ENCODE measurements at regions not wholly inside any gene's neighbourhood (a gene's known extent, or its start where the extent isn't known, plus 50 kb on each side); places are given as distances from the start of the nearest gene placed in this dataset.

DNA sequence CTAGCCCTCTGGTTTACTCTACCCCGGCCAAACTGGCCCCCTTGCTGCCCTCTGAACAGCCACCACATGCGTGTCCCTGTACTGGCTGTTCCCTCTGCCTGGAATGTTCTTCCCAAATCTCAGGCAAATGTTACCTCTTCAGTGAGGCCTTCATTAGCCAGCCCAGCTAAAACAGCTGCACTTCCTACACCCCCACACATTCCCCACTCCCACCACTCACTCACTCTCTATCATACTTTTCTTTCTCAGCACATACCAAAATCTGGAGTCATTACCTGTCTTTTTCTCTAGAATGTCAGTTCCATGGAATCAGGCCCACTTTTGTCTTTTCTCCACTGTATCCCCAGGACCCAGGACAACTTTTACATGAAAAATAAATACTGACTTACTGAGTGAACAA, 401.2 kb upstream of the SULF2 start:
- no peak overlapping the region for H3K4me3 ChIP-seq (ENCODE audit: low read depth, low read length)
- H3K36me3 ChIP-seq (ENCODE audit: control insufficient read depth, insufficient read depth, low read length): no peaks in the 10 kb centered on the region
- no peaks in the 10 kb centered on the region for H3K27me3 ChIP-seq (ENCODE audit: control insufficient read depth, insufficient read depth, low read length)
- TF ChIP-seq, protein P1, sequence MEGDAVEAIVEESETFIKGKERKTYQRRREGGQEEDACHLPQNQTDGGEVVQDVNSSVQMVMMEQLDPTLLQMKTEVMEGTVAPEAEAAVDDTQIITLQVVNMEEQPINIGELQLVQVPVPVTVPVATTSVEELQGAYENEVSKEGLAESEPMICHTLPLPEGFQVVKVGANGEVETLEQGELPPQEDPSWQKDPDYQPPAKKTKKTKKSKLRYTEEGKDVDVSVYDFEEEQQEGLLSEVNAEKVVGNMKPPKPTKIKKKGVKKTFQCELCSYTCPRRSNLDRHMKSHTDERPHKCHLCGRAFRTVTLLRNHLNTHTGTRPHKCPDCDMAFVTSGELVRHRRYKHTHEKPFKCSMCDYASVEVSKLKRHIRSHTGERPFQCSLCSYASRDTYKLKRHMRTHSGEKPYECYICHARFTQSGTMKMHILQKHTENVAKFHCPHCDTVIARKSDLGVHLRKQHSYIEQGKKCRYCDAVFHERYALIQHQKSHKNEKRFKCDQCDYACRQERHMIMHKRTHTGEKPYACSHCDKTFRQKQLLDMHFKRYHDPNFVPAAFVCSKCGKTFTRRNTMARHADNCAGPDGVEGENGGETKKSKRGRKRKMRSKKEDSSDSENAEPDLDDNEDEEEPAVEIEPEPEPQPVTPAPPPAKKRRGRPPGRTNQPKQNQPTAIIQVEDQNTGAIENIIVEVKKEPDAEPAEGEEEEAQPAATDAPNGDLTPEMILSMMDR (IDR thresholded peaks at IDR 0.05; ENCODE audit: insufficient read depth, low read length, poor library complexity, severe bottlenecking): no peak
- DNase-seq (ENCODE audit: low read depth): no peak

DNA sequence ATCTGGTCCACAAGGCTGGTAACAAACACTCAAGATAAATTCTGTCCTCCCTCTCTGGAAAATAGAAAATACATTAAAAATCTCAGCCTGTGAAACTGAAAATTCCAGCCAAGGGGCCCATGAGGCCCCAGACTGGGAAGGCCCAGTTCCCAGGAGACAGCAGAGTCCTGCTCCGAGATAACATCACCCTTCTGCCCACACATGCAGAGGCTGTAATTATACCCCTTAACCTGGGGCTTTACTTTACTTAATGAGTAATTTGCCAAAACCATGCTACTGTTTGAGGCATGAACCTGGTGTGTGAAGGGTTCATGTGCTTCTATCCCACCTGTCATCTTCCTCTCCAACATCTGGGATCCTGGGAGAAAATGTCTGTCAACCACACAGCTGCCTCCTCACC, 398.9 kb upstream of the SULF2 start:
- no peak overlapping the region for H3K4me3 ChIP-seq (ENCODE audit: low read depth, low read length)
- DNase-seq (ENCODE audit: low read depth): no peak
- no peaks in the 10 kb centered on the region for H3K36me3 ChIP-seq (ENCODE audit: control insufficient read depth, insufficient read depth, low read length)
- H3K27me3 ChIP-seq (ENCODE audit: control insufficient read depth, insufficient read depth, low read length): no peaks in the 10 kb centered on the region
- TF ChIP-seq, protein P1 (IDR thresholded peaks at IDR 0.05; ENCODE audit: insufficient read depth, low read length, poor library complexity, severe bottlenecking): no peak

DNA sequence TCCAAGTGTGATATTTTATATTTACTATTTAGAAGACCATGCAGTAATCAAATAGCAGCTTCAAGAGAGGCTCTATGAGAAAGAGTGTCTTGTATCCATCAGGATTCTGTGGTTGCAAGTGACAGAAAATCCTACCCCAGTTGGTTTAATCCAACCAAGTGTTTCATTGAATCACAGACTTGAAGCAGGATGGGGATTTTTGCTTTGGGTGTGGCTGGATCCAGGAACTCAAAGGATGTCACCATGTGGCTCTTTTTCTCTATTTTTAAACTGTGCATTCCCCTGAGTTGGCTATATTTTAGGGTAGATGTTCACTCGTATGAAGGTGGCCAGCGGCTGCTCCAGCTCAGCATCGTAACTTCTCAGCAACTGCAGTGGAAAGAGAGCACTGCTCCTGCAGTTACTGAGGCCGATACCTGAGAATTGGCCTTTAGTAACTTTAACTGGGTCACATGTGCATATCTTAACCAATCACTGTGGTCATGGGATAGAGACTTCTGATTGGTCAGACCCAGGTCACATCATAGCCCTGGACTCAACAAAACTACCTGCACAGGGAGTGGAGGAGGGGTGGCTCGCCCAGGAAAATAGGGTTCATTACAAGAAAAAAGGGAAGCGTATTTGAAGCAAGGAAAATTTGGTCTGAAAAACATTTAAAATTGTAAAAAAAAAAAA, 396.1 kb upstream of the SULF2 start:
- TF ChIP-seq, protein P1 (IDR thresholded peaks at IDR 0.05; ENCODE audit: insufficient read depth, low read length, poor library complexity, severe bottlenecking): no peak
- H3K4me3 ChIP-seq (ENCODE audit: low read depth, low read length): no peak overlapping the region
- no peak for DNase-seq (ENCODE audit: low read depth)

DNA sequence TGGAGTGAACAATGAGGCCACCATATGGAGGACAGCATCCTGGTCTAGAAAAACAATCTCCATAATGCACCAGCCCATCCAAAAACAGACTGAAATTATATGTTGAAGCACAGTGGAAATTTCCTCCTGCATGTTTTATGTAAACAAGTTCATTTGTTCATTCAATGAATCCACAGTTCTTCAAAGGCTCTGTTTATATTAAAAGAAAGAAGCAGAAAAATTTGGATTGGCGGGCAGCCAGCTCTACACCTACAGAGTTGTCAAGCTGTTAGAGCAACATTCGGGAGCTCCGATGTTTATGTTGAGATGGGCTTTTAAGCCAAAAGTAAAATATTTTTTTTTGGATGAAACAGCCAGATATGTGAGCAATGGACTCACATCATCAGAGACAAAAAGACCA, 395.3 kb upstream of the SULF2 start:
- Histone ChIP-seq H3K4me3 (ENCODE audit: low read depth, low read length) (no peak overlapping the region), H3K36me3 (ENCODE audit: control insufficient read depth, insufficient read depth, low read length) (no peaks in the 10 kb centered on the region), H3K27me3 (ENCODE audit: control insufficient read depth, insufficient read depth, low read length) (no peaks in the 10 kb centered on the region)
- DNase-seq (ENCODE audit: low read depth): no peak
- TF ChIP-seq, protein P1 (IDR thresholded peaks at IDR 0.05; ENCODE audit: insufficient read depth, low read length, poor library complexity, severe bottlenecking): no peak

More for the DNA sequence above, 396.1 kb upstream of the SULF2 start:
- Histone ChIP-seq H3K27me3 (ENCODE audit: control insufficient read depth, insufficient read depth, low read length) (no peaks in the 10 kb centered on the region), H3K36me3 (ENCODE audit: control insufficient read depth, insufficient read depth, low read length) (no peaks in the 10 kb centered on the region)

DNA sequence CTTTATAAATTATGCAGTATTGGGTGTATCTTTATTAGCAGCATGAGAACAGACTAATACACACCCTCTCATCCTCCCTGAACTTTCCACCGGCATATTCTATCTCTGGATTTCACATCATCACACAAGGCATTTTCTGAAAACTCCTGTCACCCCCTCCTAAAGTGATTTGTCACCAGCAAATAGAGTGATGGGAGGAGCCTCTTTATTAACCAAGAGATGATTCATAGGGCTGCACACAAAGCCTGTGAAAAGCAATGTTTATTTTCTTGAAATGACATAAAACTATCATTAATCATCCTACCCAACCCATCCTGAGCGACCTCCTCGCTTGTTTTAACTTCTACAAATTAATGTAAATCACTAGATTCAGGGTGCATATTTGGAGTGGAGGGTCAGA, 394.7 kb upstream of the SULF2 start:
- Histone ChIP-seq H3K4me3 (ENCODE audit: low read depth, low read length) (no peak overlapping the region), H3K36me3 (ENCODE audit: control insufficient read depth, insufficient read depth, low read length) (no peaks in the 10 kb centered on the region), H3K27me3 (ENCODE audit: control insufficient read depth, insufficient read depth, low read length) (no peaks in the 10 kb centered on the region)
- no peak for DNase-seq (ENCODE audit: low read depth)
- TF ChIP-seq, protein P1 (IDR thresholded peaks at IDR 0.05; ENCODE audit: insufficient read depth, low read length, poor library complexity, severe bottlenecking): no peak

DNA sequence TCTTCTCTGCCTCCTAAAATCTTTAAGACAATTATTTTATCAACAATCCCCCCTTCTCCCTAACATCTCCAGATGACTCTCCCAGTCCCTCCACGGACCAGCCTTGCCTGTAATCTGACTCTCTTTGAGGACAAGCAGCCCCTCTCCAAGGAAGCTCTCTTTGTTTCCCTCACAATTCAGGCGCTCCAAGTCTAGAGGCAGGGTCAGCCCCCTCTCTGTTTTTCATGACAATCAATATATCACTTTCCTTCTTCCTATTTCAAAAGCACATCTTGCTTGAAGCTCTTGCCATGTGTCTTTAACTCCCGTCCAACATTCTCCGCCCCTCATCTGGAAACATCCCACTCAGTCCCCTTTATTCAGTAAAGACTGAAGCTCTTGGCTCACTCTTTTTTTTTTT, 393.4 kb upstream of the SULF2 start:
- H3K4me3 ChIP-seq (ENCODE audit: low read depth, low read length): no peak overlapping the region
- no peaks in the 10 kb centered on the region for H3K36me3 ChIP-seq (ENCODE audit: control insufficient read depth, insufficient read depth, low read length)
- TF ChIP-seq, protein P1 (IDR thresholded peaks at IDR 0.05; ENCODE audit: insufficient read depth, low read length, poor library complexity, severe bottlenecking): no peak
- peaks cover 4% of the 10 kb centered on the region for H3K27me3 ChIP-seq (ENCODE audit: control insufficient read depth, insufficient read depth, low read length)
- DNase-seq (ENCODE audit: low read depth): no peak
